ENCODE measurements at regions not wholly inside any gene's neighbourhood (a gene's known extent, or its start where the extent isn't known, plus 50 kb on each side); places are given as distances from the start of the nearest gene placed in this dataset.

DNA sequence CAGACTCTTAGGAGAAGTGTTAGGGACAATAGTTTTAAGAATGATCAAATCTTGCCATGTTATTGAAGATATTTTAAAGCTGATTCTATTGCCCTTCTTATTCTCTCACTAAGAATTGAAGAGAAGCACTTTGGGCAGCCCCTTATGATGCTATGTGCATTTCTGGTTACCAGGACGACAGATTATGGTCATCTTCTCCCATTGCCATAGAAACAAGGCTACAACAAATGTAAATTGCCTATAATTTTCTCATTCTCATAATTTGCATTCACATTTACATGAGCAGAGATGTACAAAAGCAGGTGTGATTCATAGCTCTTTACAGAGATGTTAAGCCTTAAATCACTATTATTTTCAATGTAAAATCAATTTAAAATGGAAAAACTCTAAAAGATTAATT lies 137.3 kb upstream of the PCDH9 start:
- Histone ChIP-seq H3K36me3 (no peaks in the 10 kb centered on the region), H3K9me3 (no peaks in the 10 kb centered on the region), H3K4me1 (no peaks in the 10 kb centered on the region), H3K27me3 (no peaks in the 10 kb centered on the region), H3K4me3 (ENCODE audit: low read depth, low read length) (no peak overlapping the region)
- TF ChIP-seq, protein P1, sequence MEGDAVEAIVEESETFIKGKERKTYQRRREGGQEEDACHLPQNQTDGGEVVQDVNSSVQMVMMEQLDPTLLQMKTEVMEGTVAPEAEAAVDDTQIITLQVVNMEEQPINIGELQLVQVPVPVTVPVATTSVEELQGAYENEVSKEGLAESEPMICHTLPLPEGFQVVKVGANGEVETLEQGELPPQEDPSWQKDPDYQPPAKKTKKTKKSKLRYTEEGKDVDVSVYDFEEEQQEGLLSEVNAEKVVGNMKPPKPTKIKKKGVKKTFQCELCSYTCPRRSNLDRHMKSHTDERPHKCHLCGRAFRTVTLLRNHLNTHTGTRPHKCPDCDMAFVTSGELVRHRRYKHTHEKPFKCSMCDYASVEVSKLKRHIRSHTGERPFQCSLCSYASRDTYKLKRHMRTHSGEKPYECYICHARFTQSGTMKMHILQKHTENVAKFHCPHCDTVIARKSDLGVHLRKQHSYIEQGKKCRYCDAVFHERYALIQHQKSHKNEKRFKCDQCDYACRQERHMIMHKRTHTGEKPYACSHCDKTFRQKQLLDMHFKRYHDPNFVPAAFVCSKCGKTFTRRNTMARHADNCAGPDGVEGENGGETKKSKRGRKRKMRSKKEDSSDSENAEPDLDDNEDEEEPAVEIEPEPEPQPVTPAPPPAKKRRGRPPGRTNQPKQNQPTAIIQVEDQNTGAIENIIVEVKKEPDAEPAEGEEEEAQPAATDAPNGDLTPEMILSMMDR (IDR thresholded peaks at IDR 0.05; ENCODE audit: low read depth, low read length) = no peak
- no peak for DNase-seq

DNA sequence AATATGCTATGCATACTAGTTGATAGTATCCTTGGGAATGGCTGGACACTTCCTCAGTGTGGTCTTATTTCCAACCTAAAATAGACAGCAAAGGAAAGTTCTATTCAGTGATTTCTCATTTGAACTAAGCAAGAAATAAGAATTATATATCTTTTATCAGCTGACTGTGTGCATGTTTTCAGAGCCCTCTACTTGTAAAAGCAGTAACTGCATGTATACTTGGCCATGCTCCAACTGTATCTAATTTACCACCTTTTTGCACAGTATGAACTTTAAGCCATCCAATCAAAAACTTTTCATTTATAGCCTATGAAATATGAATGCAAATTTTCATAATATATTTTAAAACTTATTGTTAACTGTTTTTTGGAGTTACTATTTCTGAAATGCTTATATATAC lies 136.4 kb upstream of the PCDH9 start:
- Histone ChIP-seq H3K4me3 (ENCODE audit: low read depth, low read length) (no peak overlapping the region), H3K36me3 (no peaks in the 10 kb centered on the region), H3K9me3 (no peaks in the 10 kb centered on the region), H3K4me1 (no peaks in the 10 kb centered on the region), H3K27me3 (no peaks in the 10 kb centered on the region)
- TF ChIP-seq, protein P1 (IDR thresholded peaks at IDR 0.05; ENCODE audit: low read depth, low read length) = peak; percentile 48
- no peak for DNase-seq

DNA sequence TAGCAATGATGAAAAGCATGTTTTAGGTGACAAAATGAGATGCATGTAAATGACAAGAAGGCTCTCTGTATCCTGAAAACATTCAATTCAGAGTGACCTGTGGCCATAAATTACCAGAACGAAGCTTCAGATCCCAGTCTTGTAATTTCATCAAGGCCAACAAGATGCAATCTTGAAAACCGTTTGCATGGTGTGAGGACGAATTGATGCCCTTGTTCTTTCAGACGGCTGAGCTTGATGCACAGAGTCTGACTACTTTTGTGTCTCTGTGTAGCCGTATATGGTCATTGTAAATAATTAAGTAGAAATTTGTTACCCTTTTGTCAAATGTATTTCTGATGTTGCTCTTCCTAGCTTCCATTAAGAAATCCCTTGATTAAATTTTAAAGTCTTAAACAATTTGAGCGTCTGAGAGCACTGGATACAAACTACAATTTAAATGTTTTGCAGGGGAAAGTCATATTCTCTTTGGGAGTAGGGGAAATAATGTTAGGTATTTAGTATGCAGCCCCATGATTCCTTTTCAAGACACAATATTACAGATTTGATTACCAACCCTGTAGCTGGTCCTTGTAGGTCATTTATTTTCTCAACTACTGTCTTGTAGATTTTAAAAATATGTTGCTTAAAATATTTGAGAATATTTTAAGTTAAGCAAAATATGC lies 125.8 kb upstream of the PCDH9 start:
- Histone ChIP-seq H3K36me3 (no peaks in the 10 kb centered on the region), H3K4me3 (ENCODE audit: low read depth, low read length) (no peak overlapping the region), H3K27me3 (no peaks in the 10 kb centered on the region), H3K9me3 (no peaks in the 10 kb centered on the region), H3K4me1 (no peaks in the 10 kb centered on the region)
- no peak for DNase-seq
- TF ChIP-seq, protein P1 (IDR thresholded peaks at IDR 0.05; ENCODE audit: low read depth, low read length) = no peak

DNA sequence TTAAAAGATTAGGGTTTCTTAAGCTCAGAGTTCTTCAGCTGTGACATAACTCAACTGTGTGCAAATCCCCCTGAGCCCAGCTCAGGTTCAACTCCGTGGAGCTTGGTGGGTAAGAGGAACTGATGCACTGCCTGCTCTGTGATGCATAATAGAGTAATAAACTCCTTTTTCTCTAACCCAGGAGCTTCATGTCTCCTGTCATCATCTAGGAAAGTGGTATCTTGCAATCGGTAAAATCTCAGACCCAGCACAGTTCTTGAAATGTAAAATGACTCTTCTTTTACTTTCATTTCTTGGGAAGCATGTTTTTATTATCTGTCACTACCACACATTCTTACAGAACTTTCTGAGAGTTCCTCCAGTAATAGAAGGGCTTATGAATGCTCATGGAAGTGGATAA lies 123.8 kb upstream of the PCDH9 start:
- Histone ChIP-seq H3K36me3 (no peaks in the 10 kb centered on the region), H3K27me3 (no peaks in the 10 kb centered on the region), H3K9me3 (no peaks in the 10 kb centered on the region), H3K4me1 (no peaks in the 10 kb centered on the region), H3K4me3 (ENCODE audit: low read depth, low read length) (no peak overlapping the region)
- TF ChIP-seq, protein P1 (IDR thresholded peaks at IDR 0.05; ENCODE audit: low read depth, low read length) = no peak
- no peak for DNase-seq

- H3K36me3 ChIP-seq = no peaks in the 10 kb centered on the region
- no peaks in the 10 kb centered on the region for H3K4me1 ChIP-seq
- TF ChIP-seq, protein P1 (IDR thresholded peaks at IDR 0.05; ENCODE audit: low read depth, low read length) = no peak
- no peak for DNase-seq
- H3K4me3 ChIP-seq (ENCODE audit: low read depth, low read length) = no peak overlapping the region
- H3K9me3 ChIP-seq = no peaks in the 10 kb centered on the region
- no peaks in the 10 kb centered on the region for H3K27me3 ChIP-seq
These were observed 122.9 kb upstream of the PCDH9 start for GRCh38 chr13:67353031-67353430.

GRCh38 chr13:67351909-67352308 lies 121.8 kb upstream of the PCDH9 start:
- TF ChIP-seq, protein P1 (IDR thresholded peaks at IDR 0.05; ENCODE audit: low read depth, low read length) = no peak
- Histone ChIP-seq H3K4me1 (no peaks in the 10 kb centered on the region), H3K4me3 (ENCODE audit: low read depth, low read length) (no peak overlapping the region), H3K27me3 (no peaks in the 10 kb centered on the region), H3K9me3 (no peaks in the 10 kb centered on the region), H3K36me3 (no peaks in the 10 kb centered on the region)
- no peak for DNase-seq
